Breast epithelium (tissue), 3 donors: ENCODE measurements at regions not wholly inside any gene's neighbourhood (a gene's known extent, or its start where the extent isn't known, plus 50 kb on each side); places are given as distances from the start of the nearest gene placed in this dataset.

ENCODE experiments used
- POLR2A ChIP-seq: fragments of 450-650 bp; IDR thresholded peaks from one replicate; pipeline ENCODE4 v1.6.1; 2016; ENCODE audit warnings: antibody characterized with exemption, mild to moderate bottlenecking, moderate library complexity
- TF ChIP-seq, protein P1 (sequence below), 3 donors: fragments of 450-650 bp; IDR thresholded peaks; one replicate each; pipeline ENCODE4 v1.5.1; 2016 to 2017; ENCODE audit warnings: antibody characterized with exemption in 3 of 3, mild to moderate bottlenecking in 3 of 3, moderate library complexity in 3 of 3

DNA sequence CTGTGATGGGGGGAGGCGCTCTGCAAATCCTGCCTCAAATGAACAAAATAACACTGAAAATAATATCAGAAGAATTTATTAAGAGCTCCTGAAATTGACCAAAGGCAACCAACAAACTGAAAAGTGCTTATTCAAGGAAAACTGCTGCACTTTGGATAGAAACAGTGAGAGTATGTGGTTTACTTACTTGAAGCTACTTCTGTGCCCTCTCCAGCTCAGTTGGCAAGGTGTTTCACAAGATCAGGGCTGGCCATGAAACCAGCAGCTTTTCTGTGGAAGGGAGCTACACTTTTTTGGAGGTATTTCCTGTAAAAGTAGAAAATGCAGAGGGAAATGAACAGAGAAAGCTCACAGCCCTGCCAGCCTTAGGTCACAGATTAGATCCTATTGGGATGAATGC, 310.0 kb upstream of the SPAG17 start:
- TF ChIP-seq, protein P1, sequence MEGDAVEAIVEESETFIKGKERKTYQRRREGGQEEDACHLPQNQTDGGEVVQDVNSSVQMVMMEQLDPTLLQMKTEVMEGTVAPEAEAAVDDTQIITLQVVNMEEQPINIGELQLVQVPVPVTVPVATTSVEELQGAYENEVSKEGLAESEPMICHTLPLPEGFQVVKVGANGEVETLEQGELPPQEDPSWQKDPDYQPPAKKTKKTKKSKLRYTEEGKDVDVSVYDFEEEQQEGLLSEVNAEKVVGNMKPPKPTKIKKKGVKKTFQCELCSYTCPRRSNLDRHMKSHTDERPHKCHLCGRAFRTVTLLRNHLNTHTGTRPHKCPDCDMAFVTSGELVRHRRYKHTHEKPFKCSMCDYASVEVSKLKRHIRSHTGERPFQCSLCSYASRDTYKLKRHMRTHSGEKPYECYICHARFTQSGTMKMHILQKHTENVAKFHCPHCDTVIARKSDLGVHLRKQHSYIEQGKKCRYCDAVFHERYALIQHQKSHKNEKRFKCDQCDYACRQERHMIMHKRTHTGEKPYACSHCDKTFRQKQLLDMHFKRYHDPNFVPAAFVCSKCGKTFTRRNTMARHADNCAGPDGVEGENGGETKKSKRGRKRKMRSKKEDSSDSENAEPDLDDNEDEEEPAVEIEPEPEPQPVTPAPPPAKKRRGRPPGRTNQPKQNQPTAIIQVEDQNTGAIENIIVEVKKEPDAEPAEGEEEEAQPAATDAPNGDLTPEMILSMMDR (IDR thresholded peaks at IDR 0.05): no peak
- no peak for TF ChIP-seq POLR2A
